ENCODE measurements at regions not wholly inside any gene's neighbourhood (a gene's known extent, or its start where the extent isn't known, plus 50 kb on each side); places are given as distances from the start of the nearest gene placed in this dataset.

DNA sequence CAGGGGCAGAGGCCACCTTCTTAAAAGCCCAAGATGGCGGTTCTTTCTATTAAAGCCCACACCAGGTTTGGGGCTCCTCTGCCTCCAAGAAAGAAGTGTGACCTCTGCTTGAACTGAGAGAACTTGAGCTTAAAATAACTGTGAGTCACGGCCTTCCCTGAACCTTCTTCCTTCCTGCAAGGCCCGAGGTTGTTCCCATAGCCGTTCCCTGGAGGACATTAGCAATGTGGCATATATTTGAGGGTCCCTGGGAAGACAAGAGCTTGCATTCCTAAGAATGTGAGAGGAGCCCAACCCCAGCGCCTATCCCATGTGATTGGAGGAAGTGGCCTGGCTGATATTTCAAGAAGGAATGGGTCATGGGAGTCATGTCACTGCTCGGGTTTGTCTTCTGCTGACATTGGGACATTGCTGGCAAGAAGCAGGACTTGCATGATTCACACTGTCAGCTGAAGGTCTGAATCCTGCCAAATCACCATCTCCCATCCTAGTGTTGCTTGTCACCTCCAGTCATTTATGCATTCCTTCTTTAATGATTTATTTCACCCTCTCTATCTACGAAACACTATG lies 168.1 kb downstream of the TRIB2 start:
- TF ChIP-seq MAFG (tag; conservative IDR thresholded peaks at IDR 0.05) = no peak
- TF ChIP-seq GATA2 (CRISPR knock-in tag; IDR thresholded peaks at IDR 0.05) = no peak
